CD4-positive, alpha-beta T cell (primary cell): ENCODE measurements at regions not wholly inside any gene's neighbourhood (a gene's known extent, or its start where the extent isn't known, plus 50 kb on each side); places are given as distances from the start of the nearest gene placed in this dataset.

Experiments
- ATAC-seq: fragments of 200-7000 bp; cut with Tn5 transposase; one replicate; pipeline ENCODE4 v1.10.0; 2022; ENCODE audit warnings: mild to moderate bottlenecking; ENCODE audit not compliant: poor library complexity
- CTCF ChIA-PET: fragments of 350-600 bp; sonication (Branson Sonifier 250); formaldehyde crosslinking; loops from one replicate; lab custom pipeline; 2021; ENCODE audit warnings: antibody characterized with exemption, inconsistent platforms; lab: Charles Lee
- POLR2A ChIA-PET: fragments of 350-600 bp; sonication (Branson Sonifier 250); formaldehyde crosslinking; loops from one replicate; lab custom pipeline; 2021; ENCODE audit warnings: antibody characterized with exemption, inconsistent platforms; lab: Charles Lee
- DNase-seq, 14 experiments: peaks; one replicate each; pipeline ENCODE4 v3.0.0-alpha.2; 2013 to 2020; ENCODE audit warnings: mixed read lengths in 2 of 14
- H3K27ac ChIP-seq, 2 donors: one replicate each; pipeline versions ENCODE4 v1.5.1 to v1.7.0; 2013; ENCODE audit warnings: low read length in 2 of 2, low read depth in 1 of 2, mild to moderate bottlenecking in 1 of 2
- H3K27me3 ChIP-seq, 2 experiments: 1 replicate in 1 of 2; 2 replicates in 1 of 2; pipeline versions ENCODE4 v1.6.1 to v1.7.0; 2013; ENCODE audit warnings: low read length in 2 of 2, control low read depth in 1 of 2, mild to moderate bottlenecking in 1 of 2, moderate library complexity in 1 of 2; ENCODE audit not compliant: insufficient read depth in 2 of 2, control insufficient read depth in 1 of 2
- H3K36me3 ChIP-seq: one replicate; pipeline ENCODE4 v1.6.1; 2013; ENCODE audit warnings: low read length, control low read depth; ENCODE audit not compliant: insufficient read depth
- H3K4me1 ChIP-seq: one replicate; pipeline ENCODE4 v1.6.1; 2013; ENCODE audit warnings: low read length, control low read depth; ENCODE audit not compliant: insufficient read depth
- H3K4me3 ChIP-seq: one replicate; pipeline ENCODE4 v1.5.1; 2013; ENCODE audit warnings: mild to moderate bottlenecking, low read length, moderate library complexity
- H3K9me3 ChIP-seq, 2 experiments: 1 replicate in 1 of 2; 2 replicates in 1 of 2; pipeline versions ENCODE4 v1.6.1 to v1.7.0; 2013; ENCODE audit warnings: low read length in 2 of 2, mild to moderate bottlenecking in 2 of 2, control low read depth in 1 of 2, moderate library complexity in 1 of 2; ENCODE audit not compliant: control insufficient read depth in 1 of 2, insufficient read depth in 1 of 2
- H3K27ac Mint-ChIP-seq: one replicate; pipeline ENCODE4 v1.8.0; 2020; ENCODE audit warnings: mixed read lengths
- H3K27me3 Mint-ChIP-seq: one replicate; pipeline ENCODE4 v1.8.0; 2021; ENCODE audit warnings: mixed read lengths
- H3K36me3 Mint-ChIP-seq: one replicate; pipeline ENCODE4 v1.8.0; 2021; ENCODE audit warnings: low read depth, mixed read lengths
- H3K4me1 Mint-ChIP-seq: one replicate; pipeline ENCODE4 v1.8.0; 2021; ENCODE audit warnings: low read depth, mixed read lengths
- H3K4me3 Mint-ChIP-seq: one replicate; pipeline ENCODE4 v1.8.0; 2020; ENCODE audit warnings: mild to moderate bottlenecking, mixed read lengths
- H3K9me3 Mint-ChIP-seq: one replicate; pipeline ENCODE4 v1.8.0; 2020; ENCODE audit warnings: mixed read lengths
- CTCF ChIP-seq: fragments of 200-600 bp; IDR thresholded peaks from one replicate; pipeline ENCODE4 v1.8.0; 2022; ENCODE audit warnings: antibody characterized with exemption, mild to moderate bottlenecking
- intact Hi-C, 2 experiments: fragments of 100-400 bp; cut with DNase I in 1 of 2; cut with micrococcal nuclease in 1 of 2; formaldehyde crosslinking; loops; one replicate each; pipeline versions ENCODE4 v1.15.1 to v1.9.0; 2023 to 2025; cut with DNase I, micrococcal nuclease

GRCh38 chr7:17497136-17497535 lies 198.7 kb downstream of the AHR start:
- no peak for DNase-seq
- ATAC-seq, result no peak
- no peaks in the 10 kb centered on the region for H3K36me3 ChIP-seq
- Mint-ChIP-seq H3K9me3 (no peaks in the 10 kb centered on the region), H3K36me3 (no peaks in the 10 kb centered on the region), H3K4me1 (no peaks in the 10 kb centered on the region), H3K27me3 (no peaks in the 10 kb centered on the region), H3K4me3 (no peak overlapping the region), H3K27ac (no peak overlapping the region)
- no peak overlapping the region for H3K27ac ChIP-seq
- TF ChIP-seq CTCF, result no peak
- H3K27me3 ChIP-seq, result no peaks in the 10 kb centered on the region
- no peaks in the 10 kb centered on the region for H3K4me1 ChIP-seq
- no peaks in the 10 kb centered on the region for H3K9me3 ChIP-seq
- POLR2A ChIA-PET, result no interaction called here
- CTCF ChIA-PET, result interaction anchor here (1.7 kb wide), 1 partner anchor 19 kb away, joined by 3 read pairs; no protein-coding TSS in a partner anchor
- intact Hi-C loops, result no loop called here
- no peak overlapping the region for H3K4me3 ChIP-seq

- no peaks in the 10 kb centered on the region for H3K9me3 ChIP-seq
- no peaks in the 10 kb centered on the region for H3K4me1 ChIP-seq
- no peak overlapping the region for H3K4me3 Mint-ChIP-seq
- ChIA-PET POLR2A (no interaction called here), CTCF (interaction anchor here (1.7 kb wide), 1 partner anchor 19 kb away, joined by 3 read pairs; no protein-coding TSS in a partner anchor)
- DNase-seq (no peak), ATAC-seq (no peak)
- H3K27me3 ChIP-seq, result no peaks in the 10 kb centered on the region
- no peaks in the 10 kb centered on the region for H3K27me3 Mint-ChIP-seq
- no peaks in the 10 kb centered on the region for H3K4me1 Mint-ChIP-seq
- no peak overlapping the region for H3K27ac ChIP-seq
- H3K9me3 Mint-ChIP-seq, result no peaks in the 10 kb centered on the region
- H3K36me3 Mint-ChIP-seq, result no peaks in the 10 kb centered on the region
- no peak for TF ChIP-seq CTCF
- no peak overlapping the region for H3K4me3 ChIP-seq
- H3K27ac Mint-ChIP-seq, result no peak overlapping the region
- intact Hi-C loops, result no loop called here
- H3K36me3 ChIP-seq, result no peaks in the 10 kb centered on the region
Measured at GRCh38 chr7:17497549-17498167, 199.2 kb downstream of the AHR start.

- CTCF ChIA-PET, result no interaction called here
- no peak overlapping the region for H3K4me3 Mint-ChIP-seq
- Histone ChIP-seq H3K27ac (no peak overlapping the region), H3K4me3 (no peak overlapping the region), H3K4me1 (no peaks in the 10 kb centered on the region), H3K27me3 (no peaks in the 10 kb centered on the region), H3K9me3 (no peaks in the 10 kb centered on the region), H3K36me3 (no peaks in the 10 kb centered on the region)
- no peak for TF ChIP-seq CTCF
- ATAC-seq (no peak), DNase-seq (no peak)
- no peaks in the 10 kb centered on the region for H3K4me1 Mint-ChIP-seq
- no peaks in the 10 kb centered on the region for H3K36me3 Mint-ChIP-seq
- POLR2A ChIA-PET, result no interaction called here
- no peaks in the 10 kb centered on the region for H3K9me3 Mint-ChIP-seq
- no peaks in the 10 kb centered on the region for H3K27me3 Mint-ChIP-seq
- no peak overlapping the region for H3K27ac Mint-ChIP-seq
- intact Hi-C loops, result no loop called here
Measured at GRCh38 chr7:17498230-17498629, 199.8 kb downstream of the AHR start.
